RWPE1 (cell line): ENCODE measurements at regions not wholly inside any gene's neighbourhood (a gene's known extent, or its start where the extent isn't known, plus 50 kb on each side); places are given as distances from the start of the nearest gene placed in this dataset.

Experiments used
- CTCF ChIA-PET: fragments of 350-600 bp; sonication (Branson Sonifier 250); formaldehyde crosslinking; extraction: SDS; loops from one replicate; lab custom pipeline; 2021; lab: Yijun Ruan, JAX
- POLR2A ChIA-PET: fragments of 400-600 bp; formaldehyde crosslinking; extraction: SDS; loops from one replicate; lab custom pipeline; 2020; ENCODE audit warnings: antibody characterized with exemption; ENCODE audit not compliant: low non-redundant PET; lab: Yijun Ruan, JAX
- DNase-seq: peaks from one replicate; pipeline ENCODE4 v3.0.0; 2012; ENCODE audit warnings: low spot score
- H3K27ac ChIP-seq: fragments of 450-650 bp; 2 replicates; pipeline ENCODE4 v1.5.1; 2017
- TF ChIP-seq, protein P1 (sequence below): fragments of 450-650 bp; conservative IDR thresholded peaks from 2 replicates; pipeline ENCODE4 v1.5.1; 2017; ENCODE audit warnings: low read depth, mild to moderate bottlenecking

DNA sequence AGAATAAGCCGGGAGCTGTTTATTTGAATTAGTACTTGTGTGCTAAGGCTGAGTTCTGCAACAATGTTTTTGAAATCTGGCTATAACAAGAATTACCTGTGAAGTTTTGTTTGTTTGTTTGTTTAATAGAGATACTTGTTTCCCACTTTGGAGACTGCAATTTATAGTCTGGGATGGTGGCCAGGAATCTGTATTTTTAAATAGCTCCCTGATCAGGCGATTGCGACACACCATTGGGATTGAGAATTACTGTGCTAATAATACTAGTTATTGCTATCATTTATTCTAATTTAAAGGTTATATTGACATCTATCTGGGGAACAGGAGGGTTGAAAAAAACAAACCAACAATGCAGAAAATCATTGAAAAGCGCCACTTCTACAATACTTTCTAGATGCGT lies 951.6 kb upstream of the TENM3 start:
- ChIA-PET CTCF (no interaction called here), POLR2A (no interaction called here)
- DNase-seq = no peak

GRCh38 chr4:181293014-181293413 lies 950.2 kb upstream of the TENM3 start:
- CTCF ChIA-PET = no interaction called here
- H3K27ac ChIP-seq = no peak overlapping the region
- TF ChIP-seq, protein P1, sequence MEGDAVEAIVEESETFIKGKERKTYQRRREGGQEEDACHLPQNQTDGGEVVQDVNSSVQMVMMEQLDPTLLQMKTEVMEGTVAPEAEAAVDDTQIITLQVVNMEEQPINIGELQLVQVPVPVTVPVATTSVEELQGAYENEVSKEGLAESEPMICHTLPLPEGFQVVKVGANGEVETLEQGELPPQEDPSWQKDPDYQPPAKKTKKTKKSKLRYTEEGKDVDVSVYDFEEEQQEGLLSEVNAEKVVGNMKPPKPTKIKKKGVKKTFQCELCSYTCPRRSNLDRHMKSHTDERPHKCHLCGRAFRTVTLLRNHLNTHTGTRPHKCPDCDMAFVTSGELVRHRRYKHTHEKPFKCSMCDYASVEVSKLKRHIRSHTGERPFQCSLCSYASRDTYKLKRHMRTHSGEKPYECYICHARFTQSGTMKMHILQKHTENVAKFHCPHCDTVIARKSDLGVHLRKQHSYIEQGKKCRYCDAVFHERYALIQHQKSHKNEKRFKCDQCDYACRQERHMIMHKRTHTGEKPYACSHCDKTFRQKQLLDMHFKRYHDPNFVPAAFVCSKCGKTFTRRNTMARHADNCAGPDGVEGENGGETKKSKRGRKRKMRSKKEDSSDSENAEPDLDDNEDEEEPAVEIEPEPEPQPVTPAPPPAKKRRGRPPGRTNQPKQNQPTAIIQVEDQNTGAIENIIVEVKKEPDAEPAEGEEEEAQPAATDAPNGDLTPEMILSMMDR = no peak
- POLR2A ChIA-PET = no interaction called here
- no peak for DNase-seq

More for the DNA sequence above, 951.6 kb upstream of the TENM3 start:
- TF ChIP-seq, protein P1 = no peak
- H3K27ac ChIP-seq = no peak overlapping the region

DNA sequence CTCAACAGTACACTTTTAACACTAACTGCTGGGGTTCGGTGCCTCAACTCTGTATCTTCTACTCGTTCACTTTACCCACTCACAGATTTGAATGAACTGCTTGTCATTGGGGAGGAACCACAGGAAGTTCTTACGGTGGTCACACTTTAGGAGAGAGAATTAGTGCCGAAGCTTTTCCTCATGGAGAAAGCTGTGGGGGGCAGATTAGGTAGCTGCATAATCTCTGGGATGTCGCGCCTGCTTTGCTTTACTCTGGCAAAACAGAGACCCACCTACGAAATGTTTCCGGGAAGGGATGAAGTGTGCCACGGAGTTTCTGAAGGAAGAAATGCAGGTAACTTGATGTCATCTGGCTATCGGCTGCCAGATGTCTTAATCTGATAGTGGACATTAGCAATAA lies 949.7 kb upstream of the TENM3 start:
- DNase-seq = no peak
- ChIA-PET POLR2A (no interaction called here), CTCF (no interaction called here)
- no peak overlapping the region for H3K27ac ChIP-seq
- TF ChIP-seq, protein P1 = no peak

- TF ChIP-seq, protein P1 = no peak
- H3K27ac ChIP-seq = no peak overlapping the region
- ChIA-PET POLR2A (no interaction called here), CTCF (no interaction called here)
- DNase-seq = no peak
These were observed 948.8 kb upstream of the TENM3 start for GRCh38 chr4:181294421-181294820.

DNA sequence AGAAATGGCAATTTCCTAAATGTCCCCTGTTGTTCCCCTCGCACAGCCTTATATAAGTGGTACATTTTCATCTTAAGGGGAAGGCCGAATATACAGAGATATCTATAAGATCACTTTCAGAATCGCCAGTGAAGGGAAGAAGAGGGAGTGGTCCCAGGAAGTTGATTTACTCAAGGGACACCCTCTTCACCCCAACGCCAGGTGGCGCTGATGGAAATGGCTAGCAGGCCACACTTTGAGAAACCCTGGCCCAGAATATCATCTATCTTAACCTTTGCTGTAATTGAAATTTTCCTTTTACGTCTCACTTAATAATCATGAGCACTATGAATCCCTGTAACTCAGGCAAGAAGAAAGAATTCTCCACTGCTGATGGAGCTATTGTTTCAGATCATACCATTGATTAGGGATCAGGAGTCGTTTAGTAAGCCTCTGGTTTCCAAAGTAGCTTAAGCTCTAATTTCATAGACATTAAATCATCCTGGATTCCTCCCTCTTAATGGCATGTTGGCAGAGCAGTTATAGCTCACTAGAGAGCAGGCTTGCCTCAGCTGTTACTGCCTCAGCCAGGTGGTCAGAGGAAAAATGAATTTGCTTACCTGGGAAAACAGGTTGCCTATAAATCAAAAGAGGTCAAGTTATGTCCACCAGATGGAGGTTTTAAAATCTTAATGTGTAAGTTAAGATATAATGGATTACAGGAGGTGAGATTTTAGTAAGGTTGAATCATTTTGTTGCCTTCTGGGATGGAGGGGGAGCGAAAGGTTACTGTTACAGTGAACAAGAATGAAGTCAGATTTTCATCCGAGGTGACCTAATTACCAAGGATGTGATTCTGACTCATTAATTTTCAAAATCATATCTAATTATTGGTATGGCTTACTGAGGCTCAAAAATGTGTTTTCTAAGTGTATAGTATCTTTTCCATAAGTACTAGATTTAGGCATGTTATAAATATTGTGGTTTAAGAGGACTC lies 941.2 kb upstream of the TENM3 start:
- DNase-seq = peak; percentile 17
- CTCF ChIA-PET = interaction anchor here (0.6 to 1.1 kb wide), 4 partner anchors 37 to 504 kb away, joined by 3 to 4 read pairs (median 3); no protein-coding TSS in a partner anchor
- H3K27ac ChIP-seq = no peak overlapping the region
- POLR2A ChIA-PET = no interaction called here
- TF ChIP-seq, protein P1 = peak; percentile 52

DNA sequence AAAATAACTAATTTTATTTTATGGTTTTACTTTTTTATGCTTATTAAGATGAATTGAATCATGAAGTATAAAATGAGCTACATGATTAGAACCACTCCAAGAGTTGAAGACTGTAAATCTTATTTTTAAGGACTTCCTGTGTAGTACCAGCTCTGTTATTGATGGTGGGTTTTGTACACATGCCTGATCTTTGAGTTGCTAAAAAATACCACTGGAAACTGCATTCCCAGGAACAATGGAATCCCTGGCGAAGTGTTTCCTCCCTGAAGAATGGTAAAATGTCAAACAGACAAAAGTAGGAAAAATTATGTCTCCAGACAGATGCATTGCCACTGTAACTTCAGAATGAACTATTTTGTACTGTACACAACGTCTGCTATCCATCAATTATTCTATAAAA lies 935.4 kb upstream of the TENM3 start:
- no peak for DNase-seq
- CTCF ChIA-PET = no interaction called here
- POLR2A ChIA-PET = no interaction called here

More for the DNA sequence above, 935.4 kb upstream of the TENM3 start:
- TF ChIP-seq, protein P1 = no peak
- H3K27ac ChIP-seq = no peak overlapping the region
